Body of pancreas (tissue), 4 donors: ENCODE measurements at regions not wholly inside any gene's neighbourhood (a gene's known extent, or its start where the extent isn't known, plus 50 kb on each side); places are given as distances from the start of the nearest gene placed in this dataset.

Source experiments
- POLR2A ChIP-seq, 3 donors: fragments of 450-650 bp; IDR thresholded peaks; one replicate each; pipeline ENCODE4 v1.6.1; 2016; ENCODE audit warnings: antibody characterized with exemption in 3 of 3, mild to moderate bottlenecking in 2 of 3
- TF ChIP-seq, protein P1 (sequence below), 7 experiments: fragments of 450-650 bp in 4 of 7; fragments of 200-600 bp in 3 of 7; sonication (generic) in 3 of 7; IDR thresholded peaks; one replicate each; pipeline ENCODE4 v1.5.1; 2016 to 2019; ENCODE audit warnings: antibody characterized with exemption in 7 of 7

DNA sequence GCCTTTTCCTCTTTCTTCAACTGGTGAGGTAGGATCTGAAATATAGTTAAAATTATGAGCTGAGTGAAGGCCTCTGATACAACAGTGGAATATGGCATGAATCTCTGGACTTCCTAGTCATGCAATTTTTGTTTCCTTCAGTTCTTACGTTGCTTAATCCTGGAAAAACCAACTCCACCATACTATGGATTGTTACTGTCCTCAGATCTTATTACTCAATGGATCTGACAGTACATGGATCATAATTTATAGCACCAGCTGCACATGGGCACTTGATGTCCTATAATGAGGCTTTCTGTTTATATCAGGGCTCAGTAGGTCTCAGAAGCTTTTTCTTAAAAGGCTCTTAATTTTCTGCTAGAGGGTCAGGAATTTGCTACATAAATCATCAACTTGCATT is 1341.0 kb upstream of the EYS start:
- TF ChIP-seq, protein P1, sequence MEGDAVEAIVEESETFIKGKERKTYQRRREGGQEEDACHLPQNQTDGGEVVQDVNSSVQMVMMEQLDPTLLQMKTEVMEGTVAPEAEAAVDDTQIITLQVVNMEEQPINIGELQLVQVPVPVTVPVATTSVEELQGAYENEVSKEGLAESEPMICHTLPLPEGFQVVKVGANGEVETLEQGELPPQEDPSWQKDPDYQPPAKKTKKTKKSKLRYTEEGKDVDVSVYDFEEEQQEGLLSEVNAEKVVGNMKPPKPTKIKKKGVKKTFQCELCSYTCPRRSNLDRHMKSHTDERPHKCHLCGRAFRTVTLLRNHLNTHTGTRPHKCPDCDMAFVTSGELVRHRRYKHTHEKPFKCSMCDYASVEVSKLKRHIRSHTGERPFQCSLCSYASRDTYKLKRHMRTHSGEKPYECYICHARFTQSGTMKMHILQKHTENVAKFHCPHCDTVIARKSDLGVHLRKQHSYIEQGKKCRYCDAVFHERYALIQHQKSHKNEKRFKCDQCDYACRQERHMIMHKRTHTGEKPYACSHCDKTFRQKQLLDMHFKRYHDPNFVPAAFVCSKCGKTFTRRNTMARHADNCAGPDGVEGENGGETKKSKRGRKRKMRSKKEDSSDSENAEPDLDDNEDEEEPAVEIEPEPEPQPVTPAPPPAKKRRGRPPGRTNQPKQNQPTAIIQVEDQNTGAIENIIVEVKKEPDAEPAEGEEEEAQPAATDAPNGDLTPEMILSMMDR (IDR thresholded peaks at IDR 0.05), result no peak
- no peak for TF ChIP-seq POLR2A (IDR thresholded peaks at IDR 0.05)
